ENCODE measurements at regions not wholly inside any gene's neighbourhood (a gene's known extent, or its start where the extent isn't known, plus 50 kb on each side); places are given as distances from the start of the nearest gene placed in this dataset.

GRCh38 chr2:223467196-223467595 is 135.0 kb downstream of the SCG2 start:
- Histone ChIP-seq H3K27me3 (ENCODE audit: control insufficient read depth in 3 of 3, insufficient read depth in 3 of 3, low read length in 3 of 3) (no peaks in the 10 kb centered on the region), H3K4me3 (ENCODE audit: low read length in 3 of 3) (no peak overlapping the region), H3K27ac (ENCODE audit: low read depth, low read length) (no peak overlapping the region), H3K36me3 (ENCODE audit: control insufficient read depth in 3 of 3, insufficient read depth in 3 of 3, low read length in 3 of 3) (no peaks in the 10 kb centered on the region), H3K4me1 (ENCODE audit: control insufficient read depth in 3 of 3, insufficient read depth in 3 of 3, low read length in 3 of 3) (peaks cover 0 to 6% (median 0%) of the 10 kb centered on the region in 3 donors), H3K9ac (ENCODE audit: low read depth in 1 of 3, low read length in 3 of 3) (no peak overlapping the region), H3K9me3 (ENCODE audit: control insufficient read depth in 3 of 3, low read length in 3 of 3) (no peaks in the 10 kb centered on the region)

- Histone ChIP-seq H3K9ac (ENCODE audit: low read depth in 1 of 3, low read length in 3 of 3) (no peak overlapping the region), H3K9me3 (ENCODE audit: control insufficient read depth in 3 of 3, low read length in 3 of 3) (no peaks in the 10 kb centered on the region), H3K36me3 (ENCODE audit: control insufficient read depth in 3 of 3, insufficient read depth in 3 of 3, low read length in 3 of 3) (no peaks in the 10 kb centered on the region), H3K27me3 (ENCODE audit: control insufficient read depth in 3 of 3, insufficient read depth in 3 of 3, low read length in 3 of 3) (no peaks in the 10 kb centered on the region), H3K4me1 (ENCODE audit: control insufficient read depth in 3 of 3, insufficient read depth in 3 of 3, low read length in 3 of 3) (peaks cover 0 to 6% (median 0%) of the 10 kb centered on the region in 3 donors), H3K27ac (ENCODE audit: low read depth, low read length) (peak overlapping the region; percentile 48), H3K4me3 (ENCODE audit: low read length in 3 of 3) (no peak overlapping the region)
These were observed 132.7 kb downstream of the SCG2 start for GRCh38 chr2:223469270-223470046.

DNA sequence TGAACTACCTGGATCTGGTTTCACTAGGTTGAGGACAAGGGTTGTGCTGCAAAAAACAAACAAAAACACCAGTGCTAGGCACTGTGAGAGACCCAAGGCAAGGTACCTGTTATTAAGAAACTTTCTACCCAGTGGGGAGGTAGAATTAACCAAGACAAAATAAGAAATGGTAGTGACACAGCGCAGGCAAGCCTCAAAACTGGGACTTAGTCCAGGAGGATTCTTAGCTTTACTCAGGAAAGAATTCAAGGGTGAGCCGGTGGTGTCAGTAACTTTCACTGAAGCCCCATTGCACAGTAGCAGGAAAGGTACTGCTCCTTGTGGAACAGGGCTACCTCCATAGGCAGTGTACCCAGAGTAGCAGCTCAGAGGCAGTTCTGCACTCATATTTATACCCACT is 131.6 kb downstream of the SCG2 start:
- H3K9ac ChIP-seq (ENCODE audit: low read depth in 1 of 3, low read length in 3 of 3) = no peak overlapping the region
- no peak overlapping the region for H3K4me3 ChIP-seq (ENCODE audit: low read length in 3 of 3)
- H3K27me3 ChIP-seq (ENCODE audit: control insufficient read depth in 3 of 3, insufficient read depth in 3 of 3, low read length in 3 of 3) = no peaks in the 10 kb centered on the region
- no peaks in the 10 kb centered on the region for H3K36me3 ChIP-seq (ENCODE audit: control insufficient read depth in 3 of 3, insufficient read depth in 3 of 3, low read length in 3 of 3)
- no peaks in the 10 kb centered on the region for H3K9me3 ChIP-seq (ENCODE audit: control insufficient read depth in 3 of 3, low read length in 3 of 3)
- H3K27ac ChIP-seq (ENCODE audit: low read depth, low read length) = no peak overlapping the region
- H3K4me1 ChIP-seq (ENCODE audit: control insufficient read depth in 3 of 3, insufficient read depth in 3 of 3, low read length in 3 of 3) = peaks cover 0 to 3% (median 0%) of the 10 kb centered on the region in 3 donors

DNA sequence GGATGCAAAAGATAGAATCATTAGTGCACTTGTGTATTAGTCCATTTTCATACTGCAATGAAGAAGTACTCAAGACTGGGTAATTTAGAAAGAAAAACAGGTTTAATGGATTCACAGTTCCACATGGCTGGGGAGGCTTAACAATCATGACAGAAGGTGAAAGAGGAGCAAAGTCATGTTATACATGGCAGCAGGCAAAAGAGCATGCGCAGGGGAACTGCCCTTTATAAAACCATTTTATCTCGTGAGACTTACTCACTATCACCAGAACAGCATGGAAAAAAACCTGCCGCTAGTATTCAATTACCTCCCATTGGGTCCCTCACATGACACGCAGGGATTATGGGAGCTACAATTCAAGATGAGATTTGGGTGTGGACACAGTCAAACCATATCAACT is 129.4 kb downstream of the SCG2 start:
- no peaks in the 10 kb centered on the region for H3K27me3 ChIP-seq (ENCODE audit: control insufficient read depth in 3 of 3, insufficient read depth in 3 of 3, low read length in 3 of 3)
- no peak overlapping the region for H3K4me3 ChIP-seq (ENCODE audit: low read length in 3 of 3)

GRCh38 chr2:223474893-223475292 is 127.3 kb downstream of the SCG2 start:
- Histone ChIP-seq H3K9ac (ENCODE audit: low read depth in 1 of 3, low read length in 3 of 3) (no peak overlapping the region), H3K27ac (ENCODE audit: low read depth, low read length) (no peak overlapping the region), H3K9me3 (ENCODE audit: control insufficient read depth in 3 of 3, low read length in 3 of 3) (no peaks in the 10 kb centered on the region), H3K4me1 (ENCODE audit: control insufficient read depth in 3 of 3, insufficient read depth in 3 of 3, low read length in 3 of 3) (no peaks in the 10 kb centered on the region), H3K36me3 (ENCODE audit: control insufficient read depth in 3 of 3, insufficient read depth in 3 of 3, low read length in 3 of 3) (no peaks in the 10 kb centered on the region), H3K4me3 (ENCODE audit: low read length in 3 of 3) (no peak overlapping the region), H3K27me3 (ENCODE audit: control insufficient read depth in 3 of 3, insufficient read depth in 3 of 3, low read length in 3 of 3) (no peaks in the 10 kb centered on the region)

More for the DNA sequence above, 129.4 kb downstream of the SCG2 start:
- H3K4me1 ChIP-seq (ENCODE audit: control insufficient read depth in 3 of 3, insufficient read depth in 3 of 3, low read length in 3 of 3) = no peaks in the 10 kb centered on the region
- H3K36me3 ChIP-seq (ENCODE audit: control insufficient read depth in 3 of 3, insufficient read depth in 3 of 3, low read length in 3 of 3) = no peaks in the 10 kb centered on the region
- H3K9me3 ChIP-seq (ENCODE audit: control insufficient read depth in 3 of 3, low read length in 3 of 3) = no peaks in the 10 kb centered on the region
- no peak overlapping the region for H3K27ac ChIP-seq (ENCODE audit: low read depth, low read length)
- no peak overlapping the region for H3K9ac ChIP-seq (ENCODE audit: low read depth in 1 of 3, low read length in 3 of 3)

GRCh38 chr2:223475901-223476300 is 126.3 kb downstream of the SCG2 start:
- no peak overlapping the region for H3K9ac ChIP-seq (ENCODE audit: low read depth in 1 of 3, low read length in 3 of 3)
- no peaks in the 10 kb centered on the region for H3K9me3 ChIP-seq (ENCODE audit: control insufficient read depth in 3 of 3, low read length in 3 of 3)
- H3K4me3 ChIP-seq (ENCODE audit: low read length in 3 of 3) = no peak overlapping the region
- no peaks in the 10 kb centered on the region for H3K4me1 ChIP-seq (ENCODE audit: control insufficient read depth in 3 of 3, insufficient read depth in 3 of 3, low read length in 3 of 3)
- H3K36me3 ChIP-seq (ENCODE audit: control insufficient read depth in 3 of 3, insufficient read depth in 3 of 3, low read length in 3 of 3) = no peaks in the 10 kb centered on the region
- no peaks in the 10 kb centered on the region for H3K27me3 ChIP-seq (ENCODE audit: control insufficient read depth in 3 of 3, insufficient read depth in 3 of 3, low read length in 3 of 3)
- H3K27ac ChIP-seq (ENCODE audit: low read depth, low read length) = no peak overlapping the region

GRCh38 chr2:223477318-223477717 is 124.8 kb downstream of the SCG2 start:
- H3K9ac ChIP-seq (ENCODE audit: low read depth in 1 of 3, low read length in 3 of 3) = no peak overlapping the region
- H3K4me3 ChIP-seq (ENCODE audit: low read length in 3 of 3) = no peak overlapping the region
- H3K36me3 ChIP-seq (ENCODE audit: control insufficient read depth in 3 of 3, insufficient read depth in 3 of 3, low read length in 3 of 3) = no peaks in the 10 kb centered on the region
- no peak overlapping the region for H3K27ac ChIP-seq (ENCODE audit: low read depth, low read length)
- H3K4me1 ChIP-seq (ENCODE audit: control insufficient read depth in 3 of 3, insufficient read depth in 3 of 3, low read length in 3 of 3) = no peaks in the 10 kb centered on the region
- H3K9me3 ChIP-seq (ENCODE audit: control insufficient read depth in 3 of 3, low read length in 3 of 3) = no peaks in the 10 kb centered on the region
- no peaks in the 10 kb centered on the region for H3K27me3 ChIP-seq (ENCODE audit: control insufficient read depth in 3 of 3, insufficient read depth in 3 of 3, low read length in 3 of 3)

GRCh38 chr2:223481486-223481885 is 120.7 kb downstream of the SCG2 start:
- no peaks in the 10 kb centered on the region for H3K9me3 ChIP-seq (ENCODE audit: control insufficient read depth in 3 of 3, low read length in 3 of 3)
- H3K9ac ChIP-seq (ENCODE audit: low read depth in 1 of 3, low read length in 3 of 3) = no peak overlapping the region
- no peak overlapping the region for H3K27ac ChIP-seq (ENCODE audit: low read depth, low read length)
- H3K4me1 ChIP-seq (ENCODE audit: control insufficient read depth in 3 of 3, insufficient read depth in 3 of 3, low read length in 3 of 3) = no peaks in the 10 kb centered on the region
- H3K36me3 ChIP-seq (ENCODE audit: control insufficient read depth in 3 of 3, insufficient read depth in 3 of 3, low read length in 3 of 3) = no peaks in the 10 kb centered on the region
- no peaks in the 10 kb centered on the region for H3K27me3 ChIP-seq (ENCODE audit: control insufficient read depth in 3 of 3, insufficient read depth in 3 of 3, low read length in 3 of 3)
- no peak overlapping the region for H3K4me3 ChIP-seq (ENCODE audit: low read length in 3 of 3)

GRCh38 chr2:223486751-223487150 is 115.4 kb downstream of the SCG2 start:
- Histone ChIP-seq H3K4me1 (ENCODE audit: control insufficient read depth in 3 of 3, insufficient read depth in 3 of 3, low read length in 3 of 3) (no peaks in the 10 kb centered on the region), H3K4me3 (ENCODE audit: low read length in 3 of 3) (no peak overlapping the region), H3K27me3 (ENCODE audit: control insufficient read depth in 3 of 3, insufficient read depth in 3 of 3, low read length in 3 of 3) (no peaks in the 10 kb centered on the region), H3K9me3 (ENCODE audit: control insufficient read depth in 3 of 3, low read length in 3 of 3) (no peaks in the 10 kb centered on the region), H3K9ac (ENCODE audit: low read depth in 1 of 3, low read length in 3 of 3) (no peak overlapping the region), H3K27ac (ENCODE audit: low read depth, low read length) (no peak overlapping the region), H3K36me3 (ENCODE audit: control insufficient read depth in 3 of 3, insufficient read depth in 3 of 3, low read length in 3 of 3) (no peaks in the 10 kb centered on the region)

- Histone ChIP-seq H3K27me3 (ENCODE audit: control insufficient read depth in 3 of 3, insufficient read depth in 3 of 3, low read length in 3 of 3) (no peaks in the 10 kb centered on the region), H3K27ac (ENCODE audit: low read depth, low read length) (no peak overlapping the region), H3K36me3 (ENCODE audit: control insufficient read depth in 3 of 3, insufficient read depth in 3 of 3, low read length in 3 of 3) (no peaks in the 10 kb centered on the region), H3K9ac (ENCODE audit: low read depth in 1 of 3, low read length in 3 of 3) (no peak overlapping the region), H3K4me3 (ENCODE audit: low read length in 3 of 3) (no peak overlapping the region), H3K9me3 (ENCODE audit: control insufficient read depth in 3 of 3, low read length in 3 of 3) (no peaks in the 10 kb centered on the region), H3K4me1 (ENCODE audit: control insufficient read depth in 3 of 3, insufficient read depth in 3 of 3, low read length in 3 of 3) (no peaks in the 10 kb centered on the region)
These were observed 114.8 kb downstream of the SCG2 start for GRCh38 chr2:223487214-223487846.
